RPMI8226 (cell line): ENCODE measurements at regions not wholly inside any gene's neighbourhood (a gene's known extent, or its start where the extent isn't known, plus 50 kb on each side); places are given as distances from the start of the nearest gene placed in this dataset.

Experiments used
- DNase-seq: peaks from one replicate; pipeline ENCODE4 v3.0.0-alpha.2; 2015

DNA sequence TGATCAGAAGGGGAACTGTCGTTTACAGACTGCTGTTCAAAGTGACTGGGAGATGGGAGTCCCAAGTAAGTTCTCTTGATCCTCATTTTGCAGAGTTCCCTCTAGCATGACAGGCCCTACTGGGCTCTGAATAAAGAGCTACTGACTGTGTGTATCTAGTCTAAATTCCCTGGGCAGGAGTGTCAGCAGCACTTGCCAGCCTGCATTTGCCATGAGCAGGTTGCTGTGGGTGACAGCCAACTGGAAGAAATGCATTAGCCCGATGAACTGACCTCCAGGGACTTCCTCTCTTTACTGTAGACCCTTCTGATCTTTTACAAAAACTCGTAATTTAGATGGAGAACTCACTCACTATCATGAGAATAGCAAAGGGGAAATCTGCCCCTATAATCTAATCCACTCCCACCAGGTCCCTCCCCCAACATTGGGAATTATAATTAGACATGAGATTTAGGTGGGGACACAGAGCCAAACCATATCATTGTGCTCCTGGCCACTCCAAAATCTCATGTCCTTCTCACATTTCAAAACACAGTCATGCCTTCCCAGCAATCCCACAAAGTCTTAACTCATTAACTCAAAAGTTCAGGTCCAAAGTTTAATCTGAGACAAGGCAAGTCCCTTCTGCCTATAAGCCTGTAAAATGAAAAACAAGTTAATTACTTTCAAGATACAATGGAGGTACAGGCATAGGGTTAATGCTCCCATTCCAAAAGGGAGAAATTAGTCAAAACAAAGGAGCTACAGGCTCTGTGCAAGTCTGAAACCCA is 78.9 kb upstream of the CXCL14 start:
- no peak for DNase-seq

GRCh38 chr5:135655468-135655815 is 76.7 kb upstream of the CXCL14 start:
- DNase-seq, result no peak

- DNase-seq, result no peak
Measured at GRCh38 chr5:135654761-135655467, 76.1 kb upstream of the CXCL14 start.

DNA sequence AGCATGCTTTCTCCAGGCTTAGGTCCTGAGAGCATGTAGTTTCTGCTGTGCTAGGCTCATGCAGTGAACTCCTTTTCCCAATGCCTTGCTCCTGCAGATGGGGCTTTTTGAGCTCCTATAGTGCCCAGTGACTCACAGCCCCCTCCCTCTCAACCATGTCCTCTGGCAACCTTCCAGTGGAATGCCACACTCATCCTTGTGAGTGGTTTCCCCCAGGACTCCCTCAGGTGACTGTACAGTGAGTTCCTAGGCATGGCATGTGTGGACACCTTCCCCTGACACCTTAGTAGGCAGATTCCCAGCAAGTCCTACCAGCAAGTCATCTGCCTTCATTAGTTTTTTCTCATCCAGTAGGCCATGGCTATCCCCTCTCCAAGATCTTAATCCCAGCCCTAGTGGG is 72.4 kb upstream of the CXCL14 start:
- DNase-seq, result no peak

DNA sequence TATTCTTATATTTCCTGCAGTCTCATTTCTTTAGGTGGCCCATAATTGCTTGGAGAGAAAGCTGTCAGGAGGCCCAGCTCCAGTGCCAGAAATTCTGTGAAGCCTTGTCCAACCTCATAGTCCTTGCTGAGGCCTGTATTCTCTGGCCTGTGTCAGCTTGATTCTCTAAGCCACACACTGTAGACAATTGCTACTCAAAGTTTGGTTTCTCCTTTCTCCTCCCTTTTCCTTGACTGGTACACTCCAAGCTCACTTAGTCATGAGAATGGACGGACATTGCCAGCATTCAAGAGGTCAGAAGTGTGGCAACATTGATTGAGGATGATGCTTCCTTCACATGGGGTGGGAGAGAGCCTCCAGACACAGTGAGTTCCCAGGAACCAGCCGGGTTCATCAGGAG is 71.3 kb upstream of the CXCL14 start:
- DNase-seq, result no peak

DNA sequence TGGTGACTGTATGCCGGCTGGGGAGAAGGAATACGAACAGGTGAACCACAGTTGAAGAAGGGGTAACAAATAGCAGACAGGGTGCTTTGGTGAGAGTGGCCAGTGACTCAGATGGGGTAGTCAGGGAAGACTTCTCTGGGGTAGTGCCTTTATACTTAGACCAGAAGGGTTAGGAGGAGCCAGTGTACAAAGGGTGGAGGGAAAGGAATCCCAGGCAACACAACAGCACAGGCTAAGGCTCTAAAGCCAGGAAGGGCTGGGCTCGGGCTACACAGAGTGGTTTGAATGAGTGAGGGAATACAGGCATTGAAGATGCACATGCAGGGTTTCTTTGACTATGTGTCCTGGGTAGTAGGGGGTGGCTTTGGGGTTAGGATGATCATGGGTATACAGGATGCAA is 70.6 kb upstream of the CXCL14 start:
- no peak for DNase-seq

DNA sequence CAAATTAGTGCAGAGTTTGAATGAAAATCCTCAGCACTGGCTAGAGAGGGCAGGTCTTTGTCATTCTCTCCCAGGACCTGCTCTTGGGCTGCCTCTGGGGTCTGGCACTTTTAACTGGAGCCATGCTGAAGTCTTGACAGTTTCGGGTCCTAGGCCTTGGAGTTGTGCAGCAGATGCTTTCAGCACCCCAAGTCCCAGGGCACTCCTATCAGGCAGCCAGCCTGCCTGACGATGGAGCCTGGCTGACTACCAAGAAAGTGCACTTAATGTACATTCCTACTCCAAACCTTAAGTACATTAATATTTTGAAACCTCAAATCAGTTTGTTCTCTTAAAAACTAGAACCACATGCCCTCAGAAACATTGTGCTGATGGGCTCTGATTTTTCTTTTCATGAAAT is 69.3 kb upstream of the CXCL14 start:
- no peak for DNase-seq

DNA sequence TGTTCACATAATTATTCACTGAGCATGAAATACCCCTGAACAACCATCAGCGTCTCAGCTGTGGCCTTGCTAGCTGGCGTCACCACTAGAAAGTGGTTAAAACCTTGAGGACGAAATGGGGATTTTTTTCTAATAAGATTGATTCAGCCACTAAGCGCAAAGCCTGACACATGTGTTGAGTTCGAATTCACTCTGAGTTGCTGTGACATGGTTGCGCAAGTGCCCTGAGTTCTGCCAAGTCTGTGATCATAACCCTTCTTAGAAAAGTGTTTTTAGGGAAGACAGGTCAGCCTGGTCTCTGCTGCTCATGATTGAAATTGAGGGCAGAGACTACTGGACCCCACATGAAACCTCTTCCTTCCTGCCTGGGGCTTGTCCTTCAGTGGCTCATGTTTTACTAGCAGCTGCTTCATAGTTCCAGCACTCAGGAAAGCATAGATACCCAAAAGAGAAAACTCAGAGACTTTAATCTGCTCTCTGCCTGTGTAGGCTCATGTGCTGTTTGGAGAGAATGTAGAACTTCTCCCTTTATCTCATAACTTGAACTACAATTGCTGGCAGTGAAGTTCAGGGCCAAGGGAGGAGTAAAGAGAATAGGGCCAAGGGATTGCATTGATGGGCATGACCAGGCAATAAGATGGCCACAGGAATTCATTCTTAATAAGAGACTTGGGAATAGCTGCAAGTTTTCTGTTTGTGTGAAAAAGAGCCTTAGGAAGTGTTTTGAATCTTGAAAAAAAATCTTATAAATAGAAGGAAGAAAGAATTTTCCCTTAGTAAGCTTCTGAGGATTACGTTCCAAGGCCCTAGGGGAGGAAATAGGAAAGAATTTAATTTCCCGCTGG is 66.8 kb upstream of the CXCL14 start:
- DNase-seq, result no peak

- DNase-seq, result no peak
Measured at GRCh38 chr5:135644816-135645215, 66.0 kb upstream of the CXCL14 start.

- no peak for DNase-seq
Measured at GRCh38 chr5:135643881-135644766, 65.3 kb upstream of the CXCL14 start.

GRCh38 chr5:135642934-135643333 is 64.1 kb upstream of the CXCL14 start:
- DNase-seq, result no peak

- DNase-seq, result peak; percentile 10
Measured at GRCh38 chr5:135642488-135642870, 63.7 kb upstream of the CXCL14 start.

GRCh38 chr5:135641734-135642487 is 63.1 kb upstream of the CXCL14 start:
- no peak for DNase-seq

- no peak for DNase-seq
Measured at GRCh38 chr5:135641319-135641718, 62.5 kb upstream of the CXCL14 start.

GRCh38 chr5:135635451-135635850 is 56.7 kb upstream of the CXCL14 start:
- DNase-seq, result no peak

DNA sequence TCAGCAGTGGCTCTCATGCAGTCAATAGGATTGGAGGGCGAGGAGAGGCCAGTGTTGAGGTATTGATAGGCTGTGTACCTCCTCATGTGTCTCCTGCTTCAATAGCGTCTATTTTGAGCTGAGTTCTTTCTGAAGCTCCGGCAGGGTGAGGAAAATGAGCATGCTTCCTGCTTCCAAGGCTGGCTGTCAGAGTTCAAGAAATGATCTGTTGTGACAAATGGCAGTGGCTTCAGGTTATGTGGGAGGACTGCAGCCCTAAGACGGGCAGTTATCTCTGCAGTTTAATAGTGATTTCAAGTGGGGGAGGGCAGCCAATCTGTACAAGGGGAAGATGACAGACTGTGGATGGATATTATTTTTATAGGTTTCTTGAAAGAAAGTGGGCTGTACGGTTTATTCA is 54.0 kb upstream of the CXCL14 start:
- DNase-seq, result no peak

DNA sequence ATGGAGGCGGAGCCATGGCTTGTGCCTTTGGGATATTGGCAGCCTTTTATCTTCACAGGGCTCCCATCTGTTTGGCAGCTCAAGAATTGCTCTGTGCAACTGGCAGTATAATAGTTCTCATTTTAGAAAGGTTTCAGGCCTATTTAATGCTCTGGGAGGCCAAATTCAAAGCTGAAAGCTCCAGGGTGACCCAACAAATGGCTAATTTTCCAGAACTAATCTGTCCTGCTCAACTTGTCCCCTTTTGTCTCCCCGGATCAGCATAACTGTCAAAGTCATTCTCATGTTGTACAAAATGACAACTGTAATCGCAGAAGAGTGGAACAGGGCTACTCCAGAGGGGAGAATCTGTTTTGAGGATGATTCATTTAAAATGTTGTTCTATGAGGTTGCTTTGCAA is 52.6 kb upstream of the CXCL14 start:
- no peak for DNase-seq

- DNase-seq, result no peak
Measured at GRCh38 chr5:135629666-135630065, 50.9 kb upstream of the CXCL14 start.

GRCh38 chr5:135628771-135629563 is 50.2 kb upstream of the CXCL14 start:
- no peak for DNase-seq
